ENCODE measurements at regions not wholly inside any gene's neighbourhood (a gene's known extent, or its start where the extent isn't known, plus 50 kb on each side); places are given as distances from the start of the nearest gene placed in this dataset.
A peak's percentile ranks its signal among the peaks of the same experiment; 100 is the strongest.

DNA sequence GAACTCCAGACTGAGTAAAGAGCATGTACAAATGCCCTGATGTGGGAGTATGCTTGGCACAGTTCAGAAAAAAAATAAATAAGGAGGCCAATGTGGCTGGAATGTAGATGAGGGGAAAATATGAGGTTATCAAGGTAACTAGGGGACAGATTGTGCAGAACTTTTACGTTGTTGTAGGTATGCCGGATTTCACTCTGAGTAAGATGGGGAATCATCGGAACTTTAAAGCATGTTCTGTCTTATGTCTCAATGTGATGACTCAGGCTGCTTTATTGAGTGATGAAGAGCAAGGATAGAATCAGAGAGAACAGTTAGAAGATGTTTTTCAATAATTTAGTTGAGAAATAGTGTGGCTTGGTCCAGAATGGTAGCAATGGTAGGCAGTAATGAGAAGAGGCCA is 130.4 kb downstream of the C11orf87 start:
- TF ChIP-seq, protein P1, sequence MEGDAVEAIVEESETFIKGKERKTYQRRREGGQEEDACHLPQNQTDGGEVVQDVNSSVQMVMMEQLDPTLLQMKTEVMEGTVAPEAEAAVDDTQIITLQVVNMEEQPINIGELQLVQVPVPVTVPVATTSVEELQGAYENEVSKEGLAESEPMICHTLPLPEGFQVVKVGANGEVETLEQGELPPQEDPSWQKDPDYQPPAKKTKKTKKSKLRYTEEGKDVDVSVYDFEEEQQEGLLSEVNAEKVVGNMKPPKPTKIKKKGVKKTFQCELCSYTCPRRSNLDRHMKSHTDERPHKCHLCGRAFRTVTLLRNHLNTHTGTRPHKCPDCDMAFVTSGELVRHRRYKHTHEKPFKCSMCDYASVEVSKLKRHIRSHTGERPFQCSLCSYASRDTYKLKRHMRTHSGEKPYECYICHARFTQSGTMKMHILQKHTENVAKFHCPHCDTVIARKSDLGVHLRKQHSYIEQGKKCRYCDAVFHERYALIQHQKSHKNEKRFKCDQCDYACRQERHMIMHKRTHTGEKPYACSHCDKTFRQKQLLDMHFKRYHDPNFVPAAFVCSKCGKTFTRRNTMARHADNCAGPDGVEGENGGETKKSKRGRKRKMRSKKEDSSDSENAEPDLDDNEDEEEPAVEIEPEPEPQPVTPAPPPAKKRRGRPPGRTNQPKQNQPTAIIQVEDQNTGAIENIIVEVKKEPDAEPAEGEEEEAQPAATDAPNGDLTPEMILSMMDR (IDR thresholded peaks at IDR 0.05; ENCODE audit: insufficient read depth, low read depth, low read length) = no peak
- DNase-seq (ENCODE audit: low read depth) = peak; percentile 20
- no peak overlapping the region for H3K4me3 ChIP-seq (ENCODE audit: low read depth, low read length)

GRCh38 chr11:109553284-109553683 is 131.3 kb downstream of the C11orf87 start:
- TF ChIP-seq, protein P1 (IDR thresholded peaks at IDR 0.05; ENCODE audit: insufficient read depth, low read depth, low read length) = no peak
- DNase-seq (ENCODE audit: low read depth) = no peak
- no peak overlapping the region for H3K4me3 ChIP-seq (ENCODE audit: low read depth, low read length)

DNA sequence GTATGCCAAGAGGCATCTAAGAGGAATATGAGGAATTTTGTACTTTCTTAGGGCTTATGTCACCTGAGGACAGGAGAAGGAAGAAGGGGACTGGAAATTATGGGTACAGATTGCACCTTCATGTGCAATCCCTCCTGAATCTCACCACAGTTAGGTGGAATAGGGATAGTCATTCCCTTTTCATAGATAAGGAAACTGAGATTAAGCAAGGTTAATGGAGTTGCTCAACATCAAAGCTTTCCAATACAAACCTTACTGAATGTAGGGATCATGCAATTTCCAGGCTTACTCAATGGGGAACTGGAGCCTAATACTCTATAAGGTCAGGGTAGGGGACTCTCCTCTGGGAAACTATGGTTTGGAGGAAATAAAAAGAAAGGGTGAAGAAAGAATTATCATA is 133.0 kb downstream of the C11orf87 start:
- TF ChIP-seq, protein P1 (IDR thresholded peaks at IDR 0.05; ENCODE audit: insufficient read depth, low read depth, low read length) = no peak
- H3K4me3 ChIP-seq (ENCODE audit: low read depth, low read length) = no peak overlapping the region
- DNase-seq (ENCODE audit: low read depth) = peak; percentile 20

GRCh38 chr11:109564241-109564640 is 142.3 kb downstream of the C11orf87 start:
- no peak overlapping the region for H3K4me3 ChIP-seq (ENCODE audit: low read depth, low read length)
- no peak for DNase-seq (ENCODE audit: low read depth)
- TF ChIP-seq, protein P1 (IDR thresholded peaks at IDR 0.05; ENCODE audit: insufficient read depth, low read depth, low read length) = no peak

GRCh38 chr11:109582470-109582869 is 160.5 kb downstream of the C11orf87 start:
- DNase-seq (ENCODE audit: low read depth) = no peak
- TF ChIP-seq, protein P1 (IDR thresholded peaks at IDR 0.05; ENCODE audit: insufficient read depth, low read depth, low read length) = no peak
- H3K4me3 ChIP-seq (ENCODE audit: low read depth, low read length) = no peak overlapping the region

DNA sequence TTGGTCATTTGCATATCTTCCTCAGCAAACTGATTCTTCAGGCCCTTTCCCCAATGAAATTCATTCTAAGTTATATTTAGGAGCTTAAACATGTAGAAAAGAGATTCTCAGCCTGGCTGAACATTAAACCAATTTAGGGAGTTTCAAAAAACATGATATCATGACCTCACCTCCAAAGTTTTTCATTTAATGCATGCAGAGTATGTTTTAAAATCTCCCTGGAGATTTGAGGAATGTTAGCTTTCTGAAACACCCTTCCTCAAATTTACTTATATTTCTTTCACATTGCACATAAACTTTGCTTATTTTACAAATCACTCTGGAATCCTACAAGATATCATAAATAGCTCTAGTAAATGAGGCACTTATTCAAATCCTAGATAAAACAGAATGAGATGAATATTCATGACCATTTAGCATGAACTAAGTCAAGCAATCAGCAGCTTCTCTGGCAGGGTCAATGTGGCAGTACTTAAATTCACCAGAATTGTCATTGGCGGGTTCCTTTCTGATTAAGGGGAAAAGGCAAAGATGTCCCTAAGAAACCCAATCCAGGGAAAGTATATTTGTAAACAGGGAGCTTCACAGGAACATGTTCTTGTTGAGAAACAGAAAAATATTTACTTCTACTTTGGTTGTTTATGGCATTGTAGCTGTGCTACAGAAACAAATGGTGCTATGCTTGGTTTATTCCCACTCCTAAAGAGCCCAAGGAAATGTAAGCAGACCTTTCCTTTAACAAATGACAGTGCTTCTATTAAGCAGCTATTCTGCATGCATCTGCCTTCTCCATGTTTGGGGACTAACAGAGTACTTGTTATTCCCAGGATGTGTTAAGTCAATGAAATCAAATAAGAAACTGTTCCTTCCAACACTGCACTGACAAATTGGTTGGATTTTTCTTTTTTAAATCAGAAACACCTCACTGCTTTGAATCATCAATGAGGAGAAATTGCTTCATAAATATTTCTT is 162.3 kb downstream of the C11orf87 start:
- peak; percentile 4 for DNase-seq (ENCODE audit: low read depth)
- H3K4me3 ChIP-seq (ENCODE audit: low read depth, low read length) = no peak overlapping the region
- TF ChIP-seq, protein P1 (IDR thresholded peaks at IDR 0.05; ENCODE audit: insufficient read depth, low read depth, low read length) = no peak

Data from fibroblast of villous mesenchyme (primary cell).